Mucosa of rectum (tissue), 2 donors: ENCODE measurements at regions not wholly inside any gene's neighbourhood (a gene's known extent, or its start where the extent isn't known, plus 50 kb on each side); places are given as distances from the start of the nearest gene placed in this dataset.

Experiments
- H3K27ac ChIP-seq, 2 donors: one replicate each; pipeline ENCODE4 v1.7.0; 2013; ENCODE audit warnings: inconsistent platforms in 2 of 2, low read depth in 2 of 2, low read length in 2 of 2
- H3K27me3 ChIP-seq, 2 donors: one replicate each; pipeline ENCODE4 v1.7.0; 2013; ENCODE audit warnings: low read length in 2 of 2; ENCODE audit not compliant: control insufficient read depth in 2 of 2, insufficient read depth in 2 of 2
- H3K36me3 ChIP-seq, 2 donors: one replicate each; pipeline ENCODE4 v1.7.0; 2013; ENCODE audit warnings: low read length in 2 of 2; ENCODE audit not compliant: control insufficient read depth in 2 of 2, insufficient read depth in 2 of 2
- H3K4me1 ChIP-seq, 2 donors: one replicate each; pipeline ENCODE4 v1.7.0; 2013; ENCODE audit warnings: low read length in 2 of 2, mild to moderate bottlenecking in 1 of 2; ENCODE audit not compliant: control insufficient read depth in 2 of 2, insufficient read depth in 2 of 2
- H3K4me3 ChIP-seq, 2 donors: one replicate each; pipeline ENCODE4 v1.7.0; 2013; ENCODE audit warnings: low read length in 2 of 2
- H3K9ac ChIP-seq, 2 donors: one replicate each; pipeline ENCODE4 v1.7.0; 2013; ENCODE audit warnings: low read length in 2 of 2, low read depth in 1 of 2, mild to moderate bottlenecking in 1 of 2
- H3K9me3 ChIP-seq, 2 donors: one replicate each; pipeline ENCODE4 v1.7.0; 2013; ENCODE audit warnings: low read length in 2 of 2; ENCODE audit not compliant: control insufficient read depth in 2 of 2
- donor health status: healthy.
- donor health status: Normal muscosa, but diverticular disease.

GRCh38 chr2:56684327-56684726 is 500.5 kb downstream of the CCDC85A start:
- Histone ChIP-seq H3K27ac (no peak overlapping the region), H3K9ac (no peak overlapping the region), H3K36me3 (no peaks in the 10 kb centered on the region), H3K4me1 (no peaks in the 10 kb centered on the region), H3K4me3 (no peak overlapping the region), H3K27me3 (no peaks in the 10 kb centered on the region), H3K9me3 (no peaks in the 10 kb centered on the region)

GRCh38 chr2:56685205-56685604 is 501.4 kb downstream of the CCDC85A start:
- no peaks in the 10 kb centered on the region for H3K9me3 ChIP-seq
- H3K36me3 ChIP-seq: no peaks in the 10 kb centered on the region
- no peak overlapping the region for H3K27ac ChIP-seq

GRCh38 chr2:56687169-56687568 is 503.4 kb downstream of the CCDC85A start:
- no peaks in the 10 kb centered on the region for H3K4me1 ChIP-seq
- no peaks in the 10 kb centered on the region for H3K36me3 ChIP-seq
- H3K9ac ChIP-seq: no peak overlapping the region
- H3K27me3 ChIP-seq: no peaks in the 10 kb centered on the region
- H3K9me3 ChIP-seq: no peaks in the 10 kb centered on the region
- no peak overlapping the region for H3K4me3 ChIP-seq
- no peak overlapping the region for H3K27ac ChIP-seq

More at GRCh38 chr2:56685205-56685604, 501.4 kb downstream of the CCDC85A start:
- Histone ChIP-seq H3K4me1 (no peaks in the 10 kb centered on the region), H3K27me3 (no peaks in the 10 kb centered on the region), H3K4me3 (no peak overlapping the region), H3K9ac (no peak overlapping the region)

GRCh38 chr2:56688661-56689060 is 504.9 kb downstream of the CCDC85A start:
- no peaks in the 10 kb centered on the region for H3K4me1 ChIP-seq
- no peaks in the 10 kb centered on the region for H3K27me3 ChIP-seq
- H3K9ac ChIP-seq: no peak overlapping the region
- no peaks in the 10 kb centered on the region for H3K9me3 ChIP-seq
- H3K4me3 ChIP-seq: no peak overlapping the region
- H3K27ac ChIP-seq: no peak overlapping the region
- H3K36me3 ChIP-seq: no peaks in the 10 kb centered on the region

- Histone ChIP-seq H3K4me1 (no peaks in the 10 kb centered on the region), H3K9me3 (peaks cover 0 to 5% of the 10 kb centered on the region in 2 donors), H3K27me3 (no peaks in the 10 kb centered on the region), H3K9ac (no peak overlapping the region), H3K4me3 (no peak overlapping the region), H3K36me3 (no peaks in the 10 kb centered on the region), H3K27ac (no peak overlapping the region)
Observed at GRCh38 chr2:56693501-56693900, 509.7 kb downstream of the CCDC85A start.

GRCh38 chr2:56703001-56703400 is 519.2 kb downstream of the CCDC85A start:
- H3K9ac ChIP-seq: no peak overlapping the region

GRCh38 chr2:56705713-56706112 is 521.9 kb downstream of the CCDC85A start:
- Histone ChIP-seq H3K9ac (no peak overlapping the region), H3K36me3 (no peaks in the 10 kb centered on the region), H3K4me1 (no peaks in the 10 kb centered on the region), H3K27me3 (no peaks in the 10 kb centered on the region), H3K27ac (no peak overlapping the region), H3K4me3 (no peak overlapping the region), H3K9me3 (no peaks in the 10 kb centered on the region)

More at GRCh38 chr2:56703001-56703400, 519.2 kb downstream of the CCDC85A start:
- Histone ChIP-seq H3K9me3 (no peaks in the 10 kb centered on the region), H3K4me3 (no peak overlapping the region), H3K36me3 (no peaks in the 10 kb centered on the region), H3K4me1 (no peaks in the 10 kb centered on the region), H3K27me3 (no peaks in the 10 kb centered on the region), H3K27ac (no peak overlapping the region)

GRCh38 chr2:56707218-56707617 is 523.4 kb downstream of the CCDC85A start:
- Histone ChIP-seq H3K9ac (no peak overlapping the region), H3K4me1 (no peaks in the 10 kb centered on the region), H3K27me3 (no peaks in the 10 kb centered on the region), H3K9me3 (no peaks in the 10 kb centered on the region), H3K27ac (no peak overlapping the region), H3K4me3 (no peak overlapping the region), H3K36me3 (no peaks in the 10 kb centered on the region)

GRCh38 chr2:56707650-56708049 is 523.9 kb downstream of the CCDC85A start:
- Histone ChIP-seq H3K27me3 (no peaks in the 10 kb centered on the region), H3K27ac (no peak overlapping the region), H3K9ac (no peak overlapping the region), H3K36me3 (no peaks in the 10 kb centered on the region), H3K4me1 (no peaks in the 10 kb centered on the region), H3K9me3 (no peaks in the 10 kb centered on the region), H3K4me3 (no peak overlapping the region)

GRCh38 chr2:56709181-56709580 is 525.4 kb downstream of the CCDC85A start:
- Histone ChIP-seq H3K9me3 (no peaks in the 10 kb centered on the region), H3K27me3 (no peaks in the 10 kb centered on the region), H3K36me3 (no peaks in the 10 kb centered on the region), H3K4me3 (no peak overlapping the region), H3K4me1 (no peaks in the 10 kb centered on the region), H3K27ac (no peak overlapping the region), H3K9ac (no peak overlapping the region)

- Histone ChIP-seq H3K27me3 (no peaks in the 10 kb centered on the region), H3K4me1 (no peaks in the 10 kb centered on the region), H3K9me3 (no peaks in the 10 kb centered on the region), H3K27ac (no peak overlapping the region), H3K9ac (no peak overlapping the region), H3K4me3 (no peak overlapping the region), H3K36me3 (no peaks in the 10 kb centered on the region)
Observed at GRCh38 chr2:56713161-56713676, 529.4 kb downstream of the CCDC85A start.
